Mucosa of stomach (tissue), 1 donor: ENCODE measurements at regions not wholly inside any gene's neighbourhood (a gene's known extent, or its start where the extent isn't known, plus 50 kb on each side); places are given as distances from the start of the nearest gene placed in this dataset.

ENCODE experiments used
- H3K27me3 ChIP-seq: one replicate; pipeline ENCODE4 v1.7.0; 2013; ENCODE audit warnings: mild to moderate bottlenecking, low read length; ENCODE audit not compliant: control insufficient read depth, insufficient read depth
- H3K36me3 ChIP-seq: one replicate; pipeline ENCODE4 v1.7.0; 2013; ENCODE audit warnings: low read length; ENCODE audit not compliant: control insufficient read depth, insufficient read depth
- H3K4me1 ChIP-seq: one replicate; pipeline ENCODE4 v1.7.0; 2013; ENCODE audit warnings: mild to moderate bottlenecking, low read length; ENCODE audit not compliant: control insufficient read depth, insufficient read depth
- H3K4me3 ChIP-seq: one replicate; pipeline ENCODE4 v1.7.0; 2013; ENCODE audit warnings: low read length
- H3K9ac ChIP-seq: one replicate; pipeline ENCODE4 v1.7.0; 2013; ENCODE audit warnings: mild to moderate bottlenecking, low read length, moderate library complexity
- H3K9me3 ChIP-seq: one replicate; pipeline ENCODE4 v1.7.0; 2013; ENCODE audit warnings: mild to moderate bottlenecking, low read length, moderate library complexity; ENCODE audit not compliant: control insufficient read depth
- donor health status: Pancreatic carcinoma.

DNA sequence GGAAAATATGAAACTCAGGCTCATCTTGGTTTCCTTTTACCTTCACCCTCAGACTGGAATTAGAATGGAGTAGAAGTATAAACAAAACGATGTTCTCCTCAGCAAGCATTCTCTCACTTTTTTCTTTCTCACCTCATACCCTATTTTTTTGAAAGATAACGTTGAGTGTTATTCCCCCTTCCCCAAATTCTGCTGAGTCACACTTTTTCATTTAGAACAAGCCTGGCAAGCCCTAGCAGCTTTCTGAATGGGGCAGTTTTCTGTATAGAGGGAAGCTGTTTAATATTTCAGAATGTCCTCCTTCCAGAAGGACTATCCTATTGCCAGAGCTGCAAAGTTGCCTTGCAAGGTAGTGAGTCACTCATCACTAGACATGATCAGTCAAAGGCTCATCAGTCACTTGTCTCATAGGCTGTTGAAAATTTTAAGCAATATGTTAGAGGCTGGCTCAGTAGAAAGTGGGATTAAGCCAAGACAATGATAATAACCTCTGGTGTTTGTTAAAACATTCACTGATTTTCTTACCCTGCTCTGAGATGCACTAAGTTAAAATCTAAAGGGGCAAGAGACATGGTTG, 416.1 kb downstream of the RNF144A start:
- Histone ChIP-seq H3K4me1 (no peaks in the 10 kb centered on the region), H3K9me3 (no peaks in the 10 kb centered on the region), H3K27me3 (no peaks in the 10 kb centered on the region), H3K4me3 (no peak overlapping the region), H3K36me3 (no peaks in the 10 kb centered on the region), H3K9ac (no peak overlapping the region)

DNA sequence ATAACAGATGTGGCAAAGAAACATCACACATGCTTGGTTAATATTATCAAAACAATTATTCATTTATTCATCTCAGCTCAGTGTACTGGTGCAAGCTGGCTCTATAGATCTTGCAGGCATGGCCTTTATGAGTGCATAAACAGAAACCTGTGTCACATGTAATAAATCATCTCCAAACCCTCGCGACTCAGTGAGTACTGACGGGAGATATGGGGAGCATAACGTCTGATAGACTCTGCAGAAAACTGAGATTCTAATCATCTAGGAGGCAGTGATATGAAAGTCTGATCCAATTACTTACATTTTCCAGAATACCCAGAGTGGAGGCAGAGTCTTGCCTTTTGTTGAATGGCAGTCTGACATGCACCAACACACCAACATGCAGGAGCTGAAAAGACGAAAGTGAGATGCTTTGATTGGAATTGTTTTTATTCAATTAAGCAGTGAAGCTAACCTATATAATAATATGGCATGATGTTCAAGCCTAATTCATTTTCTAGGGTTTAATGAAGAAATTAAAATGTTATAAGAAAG, 416.8 kb downstream of the RNF144A start:
- H3K4me3 ChIP-seq: no peak overlapping the region
- H3K9ac ChIP-seq: no peak overlapping the region
- no peaks in the 10 kb centered on the region for H3K36me3 ChIP-seq
- H3K27me3 ChIP-seq: no peaks in the 10 kb centered on the region
- H3K9me3 ChIP-seq: no peaks in the 10 kb centered on the region
- H3K4me1 ChIP-seq: no peaks in the 10 kb centered on the region

DNA sequence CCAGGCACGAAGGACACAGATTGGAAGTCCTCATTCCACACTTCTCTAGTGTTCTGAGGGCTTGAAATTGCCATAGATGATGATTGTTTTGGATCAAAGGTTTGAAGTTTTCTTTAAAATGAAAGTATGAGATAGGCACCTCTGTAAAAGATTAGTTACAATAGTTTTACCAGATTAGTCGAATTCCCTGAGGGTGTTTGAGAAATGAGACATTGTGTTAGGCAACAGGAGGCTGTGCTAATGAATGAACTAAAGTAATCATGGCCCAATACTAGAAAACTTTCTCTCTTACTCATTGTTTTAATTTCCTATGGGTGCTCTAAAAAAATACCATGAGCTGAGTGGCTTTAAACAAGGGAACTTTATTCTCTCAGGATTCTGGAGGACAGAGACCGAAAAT, 421.7 kb downstream of the RNF144A start:
- Histone ChIP-seq H3K9ac (no peak overlapping the region), H3K27me3 (no peaks in the 10 kb centered on the region), H3K4me3 (no peak overlapping the region), H3K4me1 (no peaks in the 10 kb centered on the region), H3K36me3 (no peaks in the 10 kb centered on the region), H3K9me3 (no peaks in the 10 kb centered on the region)

DNA sequence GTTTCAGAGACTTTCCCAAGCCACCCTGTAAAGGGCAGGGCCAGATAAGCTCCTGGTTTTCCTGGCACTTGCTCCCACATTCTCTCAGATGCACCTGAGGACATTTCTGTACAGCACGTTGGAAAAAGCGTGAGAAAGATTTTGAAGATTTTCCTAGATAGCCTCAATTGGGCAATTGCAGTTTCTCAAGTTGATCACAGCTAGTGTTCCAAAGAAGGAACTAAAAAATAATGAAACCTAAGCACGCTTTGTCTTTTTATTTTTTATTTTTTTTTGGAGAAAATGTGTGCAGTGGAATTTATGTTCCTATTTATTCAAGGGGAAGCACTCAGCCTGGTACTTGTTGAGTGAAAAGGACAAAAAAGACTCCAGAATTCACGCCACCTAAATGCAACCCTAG, 429.1 kb downstream of the RNF144A start:
- no peaks in the 10 kb centered on the region for H3K27me3 ChIP-seq
- no peak overlapping the region for H3K4me3 ChIP-seq
- H3K9me3 ChIP-seq: no peaks in the 10 kb centered on the region
- no peaks in the 10 kb centered on the region for H3K36me3 ChIP-seq
- H3K9ac ChIP-seq: no peak overlapping the region
- no peaks in the 10 kb centered on the region for H3K4me1 ChIP-seq

DNA sequence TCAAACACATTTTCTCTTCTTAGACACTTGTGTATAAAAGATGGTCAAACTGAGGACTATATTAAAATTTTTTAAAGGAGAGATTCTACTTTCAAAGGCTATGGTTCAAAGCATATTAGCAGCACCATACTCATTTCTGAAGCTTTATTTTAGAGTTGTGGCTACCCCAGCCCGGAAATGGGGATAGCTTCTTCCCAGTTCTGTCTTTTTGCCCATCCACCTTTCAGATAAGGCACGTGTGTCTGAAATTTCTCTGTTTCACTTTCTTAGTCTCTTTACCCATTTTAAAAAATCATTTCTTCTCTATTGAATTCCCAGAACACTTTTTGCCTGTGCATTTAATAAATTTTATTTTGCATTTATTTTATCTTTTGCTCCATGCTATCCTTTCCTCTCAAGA, 431.5 kb downstream of the RNF144A start:
- Histone ChIP-seq H3K9me3 (no peaks in the 10 kb centered on the region), H3K4me1 (no peaks in the 10 kb centered on the region), H3K9ac (no peak overlapping the region), H3K27me3 (no peaks in the 10 kb centered on the region), H3K4me3 (no peak overlapping the region), H3K36me3 (no peaks in the 10 kb centered on the region)

DNA sequence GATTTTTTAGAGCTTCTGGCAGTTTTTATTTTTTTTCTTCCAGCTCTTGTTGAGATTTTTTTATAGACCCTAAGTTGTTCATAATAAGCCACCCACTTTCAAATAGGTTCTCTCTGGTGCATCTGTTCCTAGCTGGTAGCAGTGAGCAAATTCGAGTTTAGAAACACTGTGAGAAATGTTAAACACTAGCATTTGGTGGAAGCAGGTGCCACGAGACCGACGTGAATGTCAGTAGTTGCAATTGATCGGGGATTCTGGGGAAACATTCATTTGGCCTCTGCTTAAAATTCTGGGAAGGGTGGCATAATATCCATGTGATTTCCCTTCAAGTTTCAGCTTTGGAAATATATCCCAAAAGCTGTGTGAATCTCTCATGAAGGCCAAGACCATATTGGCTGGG, 435.0 kb downstream of the RNF144A start:
- H3K9ac ChIP-seq: no peak overlapping the region
- no peaks in the 10 kb centered on the region for H3K27me3 ChIP-seq
- H3K36me3 ChIP-seq: no peaks in the 10 kb centered on the region
- H3K4me1 ChIP-seq: no peaks in the 10 kb centered on the region
- H3K4me3 ChIP-seq: no peak overlapping the region
- no peaks in the 10 kb centered on the region for H3K9me3 ChIP-seq

DNA sequence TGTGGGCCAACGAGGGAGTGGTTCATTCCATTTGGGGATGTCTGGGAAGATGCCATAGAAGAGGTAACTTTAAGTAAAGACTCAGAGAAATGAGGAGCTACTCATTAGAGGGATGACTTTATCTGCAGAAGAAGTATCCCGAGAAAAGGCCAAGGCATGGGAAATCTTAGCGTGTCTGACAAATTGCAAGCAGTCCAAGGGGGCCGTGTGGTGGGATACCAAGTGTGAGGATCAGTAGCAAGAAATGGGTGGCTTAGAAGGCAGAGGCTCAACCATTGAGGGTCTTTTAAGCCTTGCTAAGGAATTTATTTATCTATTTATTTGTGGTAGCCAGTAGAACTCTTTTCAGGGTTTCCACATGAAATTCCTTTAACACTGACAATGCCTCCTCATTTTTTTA, 436.4 kb downstream of the RNF144A start:
- Histone ChIP-seq H3K9me3 (no peaks in the 10 kb centered on the region), H3K36me3 (no peaks in the 10 kb centered on the region), H3K9ac (no peak overlapping the region)

DNA sequence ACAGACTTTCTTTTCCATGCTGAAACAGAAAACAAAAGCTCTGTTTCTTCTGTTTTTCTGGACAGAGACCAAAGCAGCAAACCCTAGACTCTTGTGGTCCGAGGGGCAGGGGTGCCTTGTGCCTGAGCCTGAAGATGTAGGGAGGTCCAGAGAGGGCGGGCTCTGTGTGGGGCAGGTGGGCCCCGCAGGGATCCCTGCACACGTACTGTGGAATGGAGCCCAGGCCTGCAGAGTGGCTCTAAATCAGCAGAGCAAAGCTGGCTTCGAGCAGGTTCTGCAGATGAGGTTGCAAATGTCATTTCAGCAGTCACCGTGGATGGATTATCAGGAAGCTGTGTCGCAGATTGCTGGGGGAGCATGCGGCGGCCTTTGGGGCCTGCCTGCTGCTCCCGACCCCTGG, 438.6 kb downstream of the RNF144A start:
- Histone ChIP-seq H3K36me3 (no peaks in the 10 kb centered on the region), H3K4me1 (no peaks in the 10 kb centered on the region), H3K27me3 (no peaks in the 10 kb centered on the region), H3K9ac (no peak overlapping the region), H3K4me3 (no peak overlapping the region), H3K9me3 (no peaks in the 10 kb centered on the region)

More for the DNA sequence above, 436.4 kb downstream of the RNF144A start:
- no peaks in the 10 kb centered on the region for H3K27me3 ChIP-seq
- no peak overlapping the region for H3K4me3 ChIP-seq
- no peaks in the 10 kb centered on the region for H3K4me1 ChIP-seq

DNA sequence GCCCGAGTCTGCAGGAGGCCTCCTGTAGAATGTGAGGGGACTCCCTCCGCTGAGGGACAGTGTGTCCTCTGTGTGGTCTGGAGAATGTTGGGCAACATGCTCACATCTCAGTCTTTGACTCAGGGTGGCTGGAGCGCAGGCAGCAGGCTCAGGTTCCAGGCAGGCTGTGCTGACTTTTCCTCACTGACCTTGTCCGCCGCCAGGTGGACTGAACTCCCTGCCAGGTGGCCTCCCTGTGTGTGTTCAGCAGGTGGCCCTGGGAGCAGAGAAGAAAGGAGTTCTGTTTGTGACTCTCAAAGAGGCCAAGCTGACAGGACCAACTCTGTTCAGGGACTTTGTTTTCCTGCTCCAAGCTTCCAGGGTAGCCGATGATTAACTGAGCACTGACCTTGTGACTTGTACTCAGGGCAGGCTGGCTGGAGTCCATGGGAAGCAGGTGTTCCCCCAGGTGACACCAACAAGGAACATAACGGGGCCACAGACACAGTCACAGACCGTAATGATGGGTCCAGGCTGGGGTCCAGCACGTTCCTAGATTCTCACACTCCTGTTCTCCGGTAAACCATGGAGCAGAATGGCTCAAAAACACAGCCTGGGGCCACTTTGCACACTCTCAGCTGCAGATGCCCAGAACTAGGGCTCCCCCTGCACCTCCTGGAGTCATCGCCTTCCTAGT, 439.8 kb downstream of the RNF144A start:
- Histone ChIP-seq H3K9ac (no peak overlapping the region), H3K4me1 (no peaks in the 10 kb centered on the region), H3K4me3 (no peak overlapping the region), H3K27me3 (no peaks in the 10 kb centered on the region), H3K9me3 (no peaks in the 10 kb centered on the region), H3K36me3 (no peaks in the 10 kb centered on the region)

DNA sequence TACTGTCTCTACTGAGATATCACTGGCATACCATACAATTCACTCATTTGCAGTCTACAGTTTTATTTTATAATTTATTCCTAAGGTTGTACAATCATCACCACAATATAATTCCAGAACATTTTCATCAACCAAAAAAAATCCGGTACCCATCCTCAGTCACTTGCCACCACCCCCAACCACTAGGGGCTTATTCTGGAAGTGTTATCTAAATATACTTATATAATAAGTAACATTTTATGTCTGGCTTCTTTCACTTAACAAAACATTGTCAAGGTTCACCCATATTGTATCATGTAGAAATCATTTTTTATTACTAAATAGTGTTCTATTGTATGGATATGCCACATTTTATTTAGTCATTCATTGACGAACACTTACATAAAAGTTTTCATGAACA, 440.8 kb downstream of the RNF144A start:
- no peak overlapping the region for H3K9ac ChIP-seq
- no peaks in the 10 kb centered on the region for H3K36me3 ChIP-seq
- no peaks in the 10 kb centered on the region for H3K4me1 ChIP-seq
- H3K9me3 ChIP-seq: no peaks in the 10 kb centered on the region
- no peaks in the 10 kb centered on the region for H3K27me3 ChIP-seq
- H3K4me3 ChIP-seq: no peak overlapping the region

DNA sequence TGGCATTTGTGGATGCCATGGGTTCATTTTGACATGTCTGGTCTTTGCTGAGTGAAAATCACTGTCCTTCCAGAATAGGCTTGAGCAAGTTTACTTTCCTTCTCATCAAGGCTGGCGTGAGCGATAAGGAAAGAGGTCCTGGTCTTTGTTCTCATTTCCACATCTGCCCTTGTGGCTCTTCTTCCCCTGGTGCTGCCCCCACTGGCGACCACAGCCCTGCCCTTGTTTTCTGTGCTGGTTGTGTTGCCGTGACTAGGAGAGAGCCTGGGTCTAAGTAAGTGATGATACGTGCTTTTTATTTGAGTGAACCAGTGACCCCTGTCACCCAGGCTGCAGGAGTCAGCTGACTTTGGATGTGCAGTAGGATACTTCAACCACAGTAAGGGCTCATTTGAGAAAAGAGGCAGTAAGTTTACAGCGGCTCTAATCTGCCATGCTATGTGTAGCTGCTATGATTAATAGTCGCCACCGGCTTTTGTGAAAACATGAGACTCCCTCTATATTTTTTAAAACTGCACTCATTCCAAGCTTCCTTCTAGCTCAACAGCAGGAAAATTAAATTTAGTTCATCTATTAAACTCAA, 441.7 kb downstream of the RNF144A start:
- H3K4me3 ChIP-seq: no peak overlapping the region
- no peak overlapping the region for H3K9ac ChIP-seq
- H3K4me1 ChIP-seq: no peaks in the 10 kb centered on the region
- H3K27me3 ChIP-seq: no peaks in the 10 kb centered on the region
- no peaks in the 10 kb centered on the region for H3K36me3 ChIP-seq
- no peaks in the 10 kb centered on the region for H3K9me3 ChIP-seq

DNA sequence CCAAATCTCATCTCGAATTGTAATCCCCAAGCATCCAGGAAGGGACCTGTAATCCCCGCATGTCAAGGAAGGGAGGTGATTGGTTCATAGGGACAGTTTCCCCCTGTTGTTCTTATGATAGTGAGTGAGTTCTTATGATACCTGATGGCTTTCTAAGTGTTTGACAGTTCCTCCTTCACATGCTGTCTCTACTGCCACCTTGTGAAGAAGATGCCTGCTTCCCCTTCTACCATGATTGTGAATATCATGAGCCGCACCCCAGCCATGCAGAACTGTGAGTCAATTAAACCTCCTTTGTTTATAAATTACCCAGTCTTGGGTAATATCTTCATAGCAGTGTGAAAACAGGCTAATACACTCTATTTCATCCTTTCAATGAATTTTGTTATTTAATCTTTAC, 446.7 kb downstream of the RNF144A start:
- H3K27me3 ChIP-seq: no peaks in the 10 kb centered on the region
- H3K4me1 ChIP-seq: no peaks in the 10 kb centered on the region
- H3K36me3 ChIP-seq: no peaks in the 10 kb centered on the region
- no peak overlapping the region for H3K4me3 ChIP-seq
- no peaks in the 10 kb centered on the region for H3K9me3 ChIP-seq
- H3K9ac ChIP-seq: no peak overlapping the region
